ENCODE measurements at regions not wholly inside any gene's neighbourhood (a gene's known extent, or its start where the extent isn't known, plus 50 kb on each side); places are given as distances from the start of the nearest gene placed in this dataset.

GRCh38 chr18:70981400-70982140 lies 692.7 kb downstream of the SOCS6 start:
- H3K4me2 ChIP-seq: no peak overlapping the region
- no peak overlapping the region for H3K4me3 ChIP-seq
- CTCF ChIA-PET: no interaction called here
- 25% methylated on average over 6 of the region's 6 CpGs for WGBS (ENCODE audit: missing lambda C conversion rate)
- H3K9me3 ChIP-seq: no peaks in the 10 kb centered on the region
- FAIRE-seq: no peak
- no peak overlapping the region for H3K27ac ChIP-seq
- H3K4me1 ChIP-seq: no peaks in the 10 kb centered on the region
- no peak for TF ChIP-seq MYC (IDR thresholded peaks at IDR 0.05; ENCODE audit: borderline replicate concordance, low read length)
- no peak for TF ChIP-seq BHLHE40 (IDR thresholded peaks at IDR 0.05; ENCODE audit: low read depth, low read length)
- TF ChIP-seq TFCP2L1 (CRISPR knock-in tag; IDR thresholded peaks at IDR 0.05): no peak
- no peak for TF ChIP-seq NFE2L2 (conservative IDR thresholded peaks at IDR 0.05; ENCODE audit: low read length)
- no peak for TF ChIP-seq SREBF2 (IDR thresholded peaks at IDR 0.05)
- TF ChIP-seq RCOR1 (IDR thresholded peaks at IDR 0.05; ENCODE audit: low read depth, low read length): no peak
- TF ChIP-seq USF2 (IDR thresholded peaks at IDR 0.05): no peak
- TF ChIP-seq SMC3 (IDR thresholded peaks at IDR 0.05): no peak
- no peak for TF ChIP-seq HEYL (CRISPR knock-in tag; IDR thresholded peaks at IDR 0.05)
- TF ChIP-seq POLR2A (IDR thresholded peaks at IDR 0.05; ENCODE audit: low read length): no peak
- TF ChIP-seq RFX5 (IDR thresholded peaks at IDR 0.05): no peak
- TF ChIP-seq ESRRA (IDR thresholded peaks at IDR 0.05; ENCODE audit: borderline replicate concordance, low read length): no peak
- no peak for TF ChIP-seq FOXS1 (CRISPR knock-in tag; IDR thresholded peaks at IDR 0.05)
- no peak for TF ChIP-seq POLR2AphosphoS2 (conservative IDR thresholded peaks at IDR 0.05; ENCODE audit: low read length)
- no peak for TF ChIP-seq GATA3 (IDR thresholded peaks at IDR 0.05; ENCODE audit: borderline replicate concordance)
- DNase-seq (ENCODE audit: low read depth in 1 of 2, low spot score in 1 of 2): no peak
- POLR2A ChIA-PET: no interaction called here
- no peak for ATAC-seq

GRCh38 chr18:70973626-70974025 lies 684.8 kb downstream of the SOCS6 start:
- CTCF ChIA-PET: no interaction called here
- DNase-seq (ENCODE audit: low read depth in 1 of 2, low spot score in 1 of 2) (no peak), ATAC-seq (no peak), FAIRE-seq (no peak)
- H3K4me2 ChIP-seq: no peak overlapping the region
- H3K9me3 ChIP-seq: no peaks in the 10 kb centered on the region
- POLR2A ChIA-PET: no interaction called here
- WGBS (ENCODE audit: missing lambda C conversion rate): 32% methylated on average over 5 of the region's 5 CpGs
- no peak overlapping the region for H3K4me3 ChIP-seq
- no peak overlapping the region for H3K27ac ChIP-seq
- H3K4me1 ChIP-seq: no peaks in the 10 kb centered on the region
- TF ChIP-seq EHMT2 (IDR thresholded peaks at IDR 0.05; ENCODE audit: low read depth) (no peak), PBX3 (IDR thresholded peaks at IDR 0.05) (no peak), TP53 (CRISPR knock-in tag; IDR thresholded peaks at IDR 0.05) (no peak), KDM1A (IDR thresholded peaks at IDR 0.05; ENCODE audit: low read depth) (no peak), EP300 (IDR thresholded peaks at IDR 0.05) (no peak), MAZ (IDR thresholded peaks at IDR 0.05; ENCODE audit: borderline replicate concordance, low read depth, low read length) (no peak), GATA3 (IDR thresholded peaks at IDR 0.05; ENCODE audit: borderline replicate concordance) (no peak), NFE2L2 (conservative IDR thresholded peaks at IDR 0.05; ENCODE audit: low read length) (no peak), USF2 (IDR thresholded peaks at IDR 0.05) (no peak), NPAS2 (CRISPR knock-in tag; IDR thresholded peaks at IDR 0.05; ENCODE audit: borderline replicate concordance) (no peak), ZSCAN20 (CRISPR knock-in tag; IDR thresholded peaks at IDR 0.05) (no peak), RCOR1 (IDR thresholded peaks at IDR 0.05; ENCODE audit: low read depth, low read length) (no peak), ATOH8 (CRISPR knock-in tag; IDR thresholded peaks at IDR 0.05; ENCODE audit: low read depth) (no peak), ELK1 (IDR thresholded peaks at IDR 0.05; ENCODE audit: low read depth, low read length) (no peak), POLR2A (IDR thresholded peaks at IDR 0.05; ENCODE audit: low read length) (no peak), JUNB (IDR thresholded peaks at IDR 0.05) (no peak), E2F6 (IDR thresholded peaks at IDR 0.05; ENCODE audit: borderline replicate concordance, low read depth) (no peak)
